GM21360 (cell line): ENCODE measurements at regions not wholly inside any gene's neighbourhood (a gene's known extent, or its start where the extent isn't known, plus 50 kb on each side); places are given as distances from the start of the nearest gene placed in this dataset.
"Not testable (repeated sequence)": the region's sequence is repeated elsewhere in the genome, so short reads cannot be mapped to it uniquely, and the experiment has no call there.

Experiments
- ATAC-seq: cut with Tn5 transposase; IDR thresholded peaks from one replicate; pipeline ENCODE4 v1.9.1; 2021; ENCODE audit warnings: mild to moderate bottlenecking, moderate library complexity; ENCODE audit not compliant: unreplicated experiment

GRCh38 chr9:25472085-25472607 lies 206.1 kb downstream of the TUSC1 start:
- ATAC-seq, result no peak

GRCh38 chr9:25461416-25461815 lies 216.8 kb downstream of the TUSC1 start:
- no peak for ATAC-seq

- no peak for ATAC-seq
These were observed 224.4 kb downstream of the TUSC1 start for GRCh38 chr9:25453875-25454274.

GRCh38 chr9:25449503-25449902 lies 228.7 kb downstream of the TUSC1 start:
- ATAC-seq, result no peak

GRCh38 chr9:25445721-25446120 lies 232.5 kb downstream of the TUSC1 start:
- ATAC-seq, result not testable (repeated sequence)

GRCh38 chr9:25442526-25442925 lies 235.7 kb downstream of the TUSC1 start:
- no peak for ATAC-seq

GRCh38 chr9:25427898-25428297 lies 250.3 kb downstream of the TUSC1 start:
- ATAC-seq, result no peak

GRCh38 chr9:25427290-25427689 lies 251.0 kb downstream of the TUSC1 start:
- ATAC-seq, result no peak

GRCh38 chr9:25421560-25421959 lies 256.7 kb downstream of the TUSC1 start:
- ATAC-seq, result no peak

- no peak for ATAC-seq
These were observed 259.3 kb downstream of the TUSC1 start for GRCh38 chr9:25418974-25419373.

- ATAC-seq, result no peak
These were observed 262.5 kb downstream of the TUSC1 start for GRCh38 chr9:25415718-25416117.

GRCh38 chr9:25412646-25413045 lies 265.6 kb downstream of the TUSC1 start:
- no peak for ATAC-seq

- ATAC-seq, result no peak
These were observed 280.5 kb downstream of the TUSC1 start for GRCh38 chr9:25397746-25398145.

- no peak for ATAC-seq
These were observed 281.4 kb downstream of the TUSC1 start for GRCh38 chr9:25396828-25397227.

- ATAC-seq, result no peak
These were observed 297.1 kb downstream of the TUSC1 start for GRCh38 chr9:25381141-25381540.

- ATAC-seq, result no peak
These were observed 301.2 kb downstream of the TUSC1 start for GRCh38 chr9:25377039-25377438.

- ATAC-seq, result no peak
These were observed 304.0 kb downstream of the TUSC1 start for GRCh38 chr9:25374281-25374680.

GRCh38 chr9:25366906-25367305 lies 311.3 kb downstream of the TUSC1 start:
- ATAC-seq, result no peak

GRCh38 chr9:25353783-25354182 lies 324.5 kb downstream of the TUSC1 start:
- ATAC-seq, result no peak

GRCh38 chr9:25350011-25350410 lies 328.2 kb downstream of the TUSC1 start:
- ATAC-seq, result no peak

- ATAC-seq, result no peak
These were observed 356.1 kb downstream of the TUSC1 start for GRCh38 chr9:25322142-25322541.

- no peak for ATAC-seq
These were observed 367.3 kb downstream of the TUSC1 start for GRCh38 chr9:25310961-25311360.

GRCh38 chr9:25308549-25308948 lies 369.7 kb downstream of the TUSC1 start:
- ATAC-seq, result no peak

GRCh38 chr9:25302601-25303000 lies 375.6 kb downstream of the TUSC1 start:
- no peak for ATAC-seq
